Neural cell (in vitro differentiated cells): ENCODE measurements at regions not wholly inside any gene's neighbourhood (a gene's known extent, or its start where the extent isn't known, plus 50 kb on each side); places are given as distances from the start of the nearest gene placed in this dataset.

Source experiments
- H2AFZ ChIP-seq: fragments of 200-600, 300-800 bp; sonication (generic), shearing (Covaris generic); 2 replicates; pipeline ENCODE4 v1.6.0; 2014; ENCODE audit warnings: low read depth, mild to moderate bottlenecking, antibody characterized with exemption, low read length, moderate library complexity
- H3F3A ChIP-seq: fragments of 200-600 bp; shearing (Covaris generic); 2 replicates; pipeline ENCODE4 v1.6.1; 2016; ENCODE audit warnings: mild to moderate bottlenecking, moderate library complexity, mixed read lengths, antibody characterized with exemption, low read length; ENCODE audit not compliant: insufficient read depth, poor library complexity, severe bottlenecking
- H3K27ac ChIP-seq: fragments of 200-600, 300-800 bp; sonication (generic), shearing (Covaris generic); 2 replicates; pipeline ENCODE4 v1.5.1; 2014; ENCODE audit warnings: mild to moderate bottlenecking, low read length, moderate library complexity
- H3K27me3 ChIP-seq: fragments of 300-800, 200-600 bp; sonication (generic), shearing (Covaris generic); 2 replicates; pipeline ENCODE4 v1.6.0; 2014; ENCODE audit warnings: mild to moderate bottlenecking, low read depth, low read length, moderate library complexity; ENCODE audit not compliant: insufficient read depth
- H3K36me3 ChIP-seq: fragments of 300-800, 200-600 bp; sonication (generic), shearing (Covaris generic); 2 replicates; pipeline ENCODE4 v1.5.1; 2014; ENCODE audit warnings: mild to moderate bottlenecking, antibody characterized with exemption, low read length, moderate library complexity; ENCODE audit not compliant: insufficient read depth
- H3K4me2 ChIP-seq: fragments of 300-800, 200-600 bp; sonication (generic), shearing (Covaris generic); 2 replicates; pipeline ENCODE4 v1.6.0; 2014; ENCODE audit warnings: mild to moderate bottlenecking, low read length
- H3K4me3 ChIP-seq: fragments of 300-800, 200-600 bp; sonication (generic), shearing (Covaris generic); 2 replicates; pipeline ENCODE4 v1.5.1; 2014; ENCODE audit warnings: mild to moderate bottlenecking, low read length, moderate library complexity
- H3K79me2 ChIP-seq: fragments of 200-600 bp; shearing (Covaris generic); replicated peaks from 2 replicates; pipeline ENCODE4 v1.6.0; 2014; ENCODE audit warnings: mild to moderate bottlenecking, low read length, moderate library complexity; ENCODE audit not compliant: insufficient read depth
- H3K9ac ChIP-seq: fragments of 300-800, 200-600 bp; sonication (generic), shearing (Covaris generic); 2 replicates; pipeline ENCODE4 v1.6.1; 2016; ENCODE audit warnings: mild to moderate bottlenecking, low read length, mixed read lengths
- H3K9me2 ChIP-seq: fragments of 200-600 bp; shearing (Covaris generic); 2 replicates; pipeline ENCODE4 v1.6.1; 2016; ENCODE audit warnings: mild to moderate bottlenecking, low read length, mixed read lengths; ENCODE audit not compliant: insufficient read depth
- H3K9me3 ChIP-seq: fragments of 200-600, 300-800 bp; sonication (generic), shearing (Covaris generic); 2 replicates; pipeline ENCODE4 v1.6.1; 2016; ENCODE audit warnings: mild to moderate bottlenecking, mixed run types, low read length, moderate library complexity, mixed read lengths
- H4K20me1 ChIP-seq: fragments of 200-600 bp; shearing (Covaris generic); 2 replicates; pipeline ENCODE4 v1.6.1; 2016; ENCODE audit warnings: mild to moderate bottlenecking, mixed run types; ENCODE audit not compliant: insufficient read depth
- CTCF ChIP-seq: fragments of 450-650 bp; IDR thresholded peaks from 2 replicates; pipeline ENCODE4 v1.5.1; 2014; ENCODE audit warnings: antibody characterized with exemption, mild to moderate bottlenecking, moderate library complexity; ENCODE audit not compliant: poor library complexity, severe bottlenecking
- EP300 ChIP-seq: fragments of 450-650 bp; conservative IDR thresholded peaks from 2 replicates; pipeline ENCODE4 v1.6.1; 2014; ENCODE audit warnings: antibody characterized with exemption, mild to moderate bottlenecking, moderate library complexity; ENCODE audit not compliant: poor library complexity, severe bottlenecking
- EZH2 ChIP-seq: fragments of 200-600, 300-800 bp; shearing (Covaris generic), sonication (generic); IDR thresholded peaks from 2 replicates; pipeline ENCODE4 v1.6.1; 2014; ENCODE audit warnings: antibody characterized with exemption, low read length, borderline replicate concordance, mild to moderate bottlenecking; ENCODE audit not compliant: insufficient read depth, poor library complexity, severe bottlenecking
- MXI1 ChIP-seq: fragments of 450-650 bp; conservative IDR thresholded peaks from 2 replicates; pipeline ENCODE4 v1.6.1; 2014; ENCODE audit warnings: antibody characterized with exemption, mild to moderate bottlenecking; ENCODE audit not compliant: poor library complexity, severe bottlenecking
- POLR2AphosphoS5 ChIP-seq: IDR thresholded peaks from 2 replicates; pipeline ENCODE4 v1.6.1; 2012
- RAD21 ChIP-seq: fragments of 450-650 bp; conservative IDR thresholded peaks from 2 replicates; pipeline ENCODE4 v1.6.1; 2014; ENCODE audit warnings: antibody characterized with exemption, mild to moderate bottlenecking, moderate library complexity
- REST ChIP-seq: IDR thresholded peaks from 2 replicates; pipeline ENCODE4 v1.6.1; 2012; ENCODE audit warnings: borderline replicate concordance
- SMC3 ChIP-seq: fragments of 450-650 bp; conservative IDR thresholded peaks from 2 replicates; pipeline ENCODE4 v1.6.1; 2014; ENCODE audit warnings: antibody characterized with exemption, mild to moderate bottlenecking, moderate library complexity; ENCODE audit not compliant: poor library complexity
- TAF1 ChIP-seq: IDR thresholded peaks from 2 replicates; pipeline ENCODE4 v1.6.1; 2012; ENCODE audit warnings: low read depth

GRCh38 chr1:57996400-57996799 is 550.1 kb downstream of the OMA1 start:
- no peaks in the 10 kb centered on the region for H3F3A ChIP-seq
- no peaks in the 10 kb centered on the region for H4K20me1 ChIP-seq
- H3K9me3 ChIP-seq: no peaks in the 10 kb centered on the region
- H3K9ac ChIP-seq: no peak overlapping the region
- H3K79me2 ChIP-seq: no peaks in the 10 kb centered on the region
- no peaks in the 10 kb centered on the region for H3K9me2 ChIP-seq
- H3K4me3 ChIP-seq: no peak overlapping the region
- H3K27ac ChIP-seq: no peak overlapping the region
- H3K4me2 ChIP-seq: no peak overlapping the region
- no peaks in the 10 kb centered on the region for H3K27me3 ChIP-seq
- no peaks in the 10 kb centered on the region for H3K36me3 ChIP-seq
- TF ChIP-seq SMC3: peak; percentile 15
- TF ChIP-seq REST: no peak
- peak; percentile 85 for TF ChIP-seq EP300
- TF ChIP-seq EZH2: no peak
- TF ChIP-seq POLR2AphosphoS5: peak; percentile 57
- no peak for TF ChIP-seq RAD21
- no peak for TF ChIP-seq CTCF
- no peak for TF ChIP-seq TAF1
- H2AFZ ChIP-seq: no peak overlapping the region

- Histone ChIP-seq H3K9me2 (no peaks in the 10 kb centered on the region), H3K27ac (no peak overlapping the region), H3F3A (no peaks in the 10 kb centered on the region), H3K27me3 (no peaks in the 10 kb centered on the region), H3K9ac (no peak overlapping the region), H3K4me2 (no peak overlapping the region), H3K79me2 (no peaks in the 10 kb centered on the region), H4K20me1 (no peaks in the 10 kb centered on the region), H3K9me3 (no peaks in the 10 kb centered on the region), H2AFZ (no peak overlapping the region), H3K36me3 (no peaks in the 10 kb centered on the region), H3K4me3 (no peak overlapping the region)
- TF ChIP-seq EP300: no peak
- no peak for TF ChIP-seq SMC3
- TF ChIP-seq EZH2: no peak
- TF ChIP-seq REST: no peak
- TF ChIP-seq RAD21: no peak
- TF ChIP-seq POLR2AphosphoS5: no peak
- TF ChIP-seq CTCF: no peak
- TF ChIP-seq MXI1: no peak
- no peak for TF ChIP-seq TAF1
These were observed 555.2 kb downstream of the OMA1 start for GRCh38 chr1:57991289-57991688.
